SK-N-SH (cell line): ENCODE measurements at regions not wholly inside any gene's neighbourhood (a gene's known extent, or its start where the extent isn't known, plus 50 kb on each side); places are given as distances from the start of the nearest gene placed in this dataset.

Experiments
- GABPA ChIP-seq: IDR thresholded peaks from 2 replicates; pipeline ENCODE4 v1.4.0; 2012; ENCODE audit warnings: low read depth, mild to moderate bottlenecking
- RAD21 ChIP-seq: IDR thresholded peaks from 2 replicates; pipeline ENCODE4 v1.6.1; 2012; ENCODE audit warnings: mild to moderate bottlenecking, low read length
- TCF12 ChIP-seq: IDR thresholded peaks from 2 replicates; pipeline ENCODE4 v1.4.0; 2012

DNA sequence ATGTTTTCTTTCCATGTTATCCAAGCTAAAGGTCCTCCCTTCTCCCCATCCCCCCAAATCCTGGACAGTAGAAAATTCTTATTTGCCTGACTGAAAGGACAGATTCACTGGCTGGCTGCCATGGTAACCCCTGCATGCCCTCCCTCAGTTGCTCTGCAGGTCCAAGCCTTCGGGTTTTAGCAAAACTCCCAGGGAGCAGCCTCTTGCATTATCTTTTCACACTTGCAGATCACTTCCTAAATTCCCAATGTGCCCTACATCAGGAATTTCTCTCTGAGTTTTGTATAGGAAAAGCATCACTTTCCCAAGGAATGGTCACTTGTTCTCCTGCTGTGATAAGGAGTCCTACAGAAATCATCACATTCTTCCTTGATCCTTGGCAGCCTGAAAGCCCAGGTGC is 75.0 kb upstream of the TENM4 start:
- no peak for TF ChIP-seq RAD21
- no peak for TF ChIP-seq GABPA
- no peak for TF ChIP-seq TCF12
